AG09309 (cell line): ENCODE measurements at regions not wholly inside any gene's neighbourhood (a gene's known extent, or its start where the extent isn't known, plus 50 kb on each side); places are given as distances from the start of the nearest gene placed in this dataset.

Source experiments
- DNase-seq: peaks from one replicate; pipeline ENCODE4 v3.0.0-alpha.2; 2010; ENCODE audit warnings: low read depth
- H3K4me3 ChIP-seq: 2 replicates; pipeline ENCODE4 v1.5.1; 2011; ENCODE audit warnings: mild to moderate bottlenecking, low read depth, low read length, moderate library complexity; ENCODE audit not compliant: control insufficient read depth
- TF ChIP-seq, protein P1 (sequence below): IDR thresholded peaks from 2 replicates; pipeline ENCODE4 v1.5.1; 2011; ENCODE audit warnings: mild to moderate bottlenecking, low read depth, low read length, inconsistent platforms; ENCODE audit not compliant: insufficient read depth, control insufficient read depth; ENCODE audit errors: missing control alignments

- no peak overlapping the region for H3K4me3 ChIP-seq
- TF ChIP-seq, protein P1, sequence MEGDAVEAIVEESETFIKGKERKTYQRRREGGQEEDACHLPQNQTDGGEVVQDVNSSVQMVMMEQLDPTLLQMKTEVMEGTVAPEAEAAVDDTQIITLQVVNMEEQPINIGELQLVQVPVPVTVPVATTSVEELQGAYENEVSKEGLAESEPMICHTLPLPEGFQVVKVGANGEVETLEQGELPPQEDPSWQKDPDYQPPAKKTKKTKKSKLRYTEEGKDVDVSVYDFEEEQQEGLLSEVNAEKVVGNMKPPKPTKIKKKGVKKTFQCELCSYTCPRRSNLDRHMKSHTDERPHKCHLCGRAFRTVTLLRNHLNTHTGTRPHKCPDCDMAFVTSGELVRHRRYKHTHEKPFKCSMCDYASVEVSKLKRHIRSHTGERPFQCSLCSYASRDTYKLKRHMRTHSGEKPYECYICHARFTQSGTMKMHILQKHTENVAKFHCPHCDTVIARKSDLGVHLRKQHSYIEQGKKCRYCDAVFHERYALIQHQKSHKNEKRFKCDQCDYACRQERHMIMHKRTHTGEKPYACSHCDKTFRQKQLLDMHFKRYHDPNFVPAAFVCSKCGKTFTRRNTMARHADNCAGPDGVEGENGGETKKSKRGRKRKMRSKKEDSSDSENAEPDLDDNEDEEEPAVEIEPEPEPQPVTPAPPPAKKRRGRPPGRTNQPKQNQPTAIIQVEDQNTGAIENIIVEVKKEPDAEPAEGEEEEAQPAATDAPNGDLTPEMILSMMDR = no peak
- peak; percentile 0 for DNase-seq
Measured at GRCh38 chr6:133062077-133062476, 179.1 kb upstream of the EYA4 start.

GRCh38 chr6:133062696-133063306 lies 178.4 kb upstream of the EYA4 start:
- no peak for DNase-seq

DNA sequence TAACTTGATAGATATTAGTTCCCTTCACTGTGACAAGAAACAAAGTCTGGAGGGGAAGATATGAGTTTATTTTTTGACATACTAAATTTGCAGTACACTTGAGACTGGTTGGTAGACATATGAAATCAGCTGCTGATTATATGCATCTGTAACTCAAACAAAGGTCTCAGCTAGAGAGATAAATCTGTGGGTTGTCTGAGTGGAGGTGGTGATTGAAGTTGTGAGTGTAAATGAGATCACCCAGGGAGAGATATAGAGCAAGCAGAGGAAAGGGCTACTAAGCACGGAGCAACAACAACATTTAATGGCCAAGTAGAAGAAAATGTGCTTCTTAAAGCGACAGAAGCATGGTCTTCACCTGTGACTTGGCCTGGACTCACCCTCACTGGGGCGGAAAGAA lies 173.2 kb upstream of the EYA4 start:
- no peak overlapping the region for H3K4me3 ChIP-seq
- DNase-seq = no peak
- TF ChIP-seq, protein P1 = no peak

More at GRCh38 chr6:133062696-133063306, 178.4 kb upstream of the EYA4 start:
- no peak overlapping the region for H3K4me3 ChIP-seq
- TF ChIP-seq, protein P1 = no peak

DNA sequence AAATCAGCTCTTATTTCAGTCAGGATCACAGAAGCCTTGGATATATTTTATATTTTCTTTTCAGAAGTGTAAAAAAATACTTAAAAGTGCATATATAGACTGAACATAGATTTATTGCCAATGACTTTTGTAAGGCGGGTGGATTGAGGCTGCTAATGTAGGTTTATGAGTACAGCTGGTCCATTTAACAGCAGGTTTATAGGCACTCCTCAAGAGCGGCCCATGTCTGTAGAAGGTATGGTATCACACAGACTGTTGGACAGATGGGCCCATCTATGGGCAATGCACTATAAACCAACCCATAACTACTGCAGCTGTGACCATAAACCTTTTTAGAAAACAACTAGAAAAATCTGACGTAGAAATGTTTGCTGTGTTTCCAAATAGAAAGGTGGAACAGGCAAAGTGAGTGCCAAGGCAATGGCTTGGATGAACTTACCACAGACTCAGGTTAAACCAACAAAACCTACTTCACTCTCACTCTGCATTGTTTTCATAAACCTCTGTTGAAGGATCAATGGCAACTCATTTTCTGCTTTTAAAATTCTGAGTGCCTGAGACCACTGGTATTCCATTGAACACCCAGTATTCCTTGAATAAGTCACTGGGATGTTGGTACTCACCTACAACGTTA lies 170.6 kb upstream of the EYA4 start:
- TF ChIP-seq, protein P1 = no peak
- DNase-seq = no peak
- H3K4me3 ChIP-seq = no peak overlapping the region

DNA sequence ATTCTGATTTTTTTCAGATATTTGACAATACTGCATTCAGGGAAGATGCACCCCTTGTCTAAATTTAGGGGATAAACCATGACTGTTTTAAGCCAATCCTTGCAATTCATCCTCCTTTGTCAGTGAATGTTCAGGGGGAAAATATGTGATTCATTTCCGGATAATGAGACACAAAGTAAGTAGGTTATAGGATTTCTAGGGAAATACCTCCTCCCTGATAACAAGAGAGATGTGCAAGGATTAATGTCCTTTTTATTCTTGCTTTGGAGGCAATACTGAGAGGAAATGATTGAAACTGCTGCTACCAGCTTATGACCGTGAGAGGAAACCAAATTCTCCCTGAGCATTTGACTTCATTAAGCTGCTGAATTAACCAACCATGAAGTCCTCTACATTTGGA lies 161.3 kb upstream of the EYA4 start:
- no peak overlapping the region for H3K4me3 ChIP-seq
- TF ChIP-seq, protein P1 = no peak
- DNase-seq = no peak

DNA sequence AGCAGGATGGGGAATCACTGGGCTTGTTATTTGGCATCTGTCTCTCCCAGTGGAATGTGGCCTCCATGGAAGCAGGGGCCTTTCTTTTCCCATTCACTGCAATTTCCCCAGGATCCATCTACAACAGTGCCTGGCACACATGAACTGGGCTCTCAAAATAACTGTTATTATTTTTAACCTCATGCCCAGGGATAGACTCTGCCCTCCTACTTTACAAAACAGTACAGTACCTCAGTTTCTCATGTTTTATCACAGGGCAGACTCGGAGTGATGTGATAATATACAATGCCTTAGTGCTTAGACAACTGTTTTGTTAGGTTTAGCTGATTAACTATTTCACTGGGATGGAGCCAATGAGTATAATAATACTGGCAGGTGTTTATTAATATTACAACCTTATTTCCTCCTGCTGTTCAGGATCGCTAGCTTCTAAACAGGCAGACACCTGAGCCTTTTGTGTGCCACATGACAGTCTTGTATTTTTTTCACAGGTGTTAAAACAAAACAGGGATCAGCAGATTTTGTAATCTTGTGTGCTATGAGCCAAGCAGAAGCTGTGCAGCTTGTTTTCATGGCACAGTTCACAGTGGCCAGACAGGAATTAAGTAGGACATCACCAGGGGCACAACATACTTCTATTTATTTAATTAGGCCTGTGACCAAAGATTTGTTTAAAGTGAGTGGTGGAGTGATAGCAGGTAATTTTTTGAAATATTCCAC lies 157.7 kb upstream of the EYA4 start:
- no peak for DNase-seq
- TF ChIP-seq, protein P1 = no peak
- no peak overlapping the region for H3K4me3 ChIP-seq
